GM19099 (cell line): ENCODE measurements at regions not wholly inside any gene's neighbourhood (a gene's known extent, or its start where the extent isn't known, plus 50 kb on each side); places are given as distances from the start of the nearest gene placed in this dataset.

Source experiments
- POLR2A ChIP-seq: IDR thresholded peaks from 3 replicates; pipeline ENCODE4 v1.6.1; 2011; ENCODE audit warnings: low read depth; ENCODE audit not compliant: insufficient read length; ENCODE audit errors: extremely low read depth

DNA sequence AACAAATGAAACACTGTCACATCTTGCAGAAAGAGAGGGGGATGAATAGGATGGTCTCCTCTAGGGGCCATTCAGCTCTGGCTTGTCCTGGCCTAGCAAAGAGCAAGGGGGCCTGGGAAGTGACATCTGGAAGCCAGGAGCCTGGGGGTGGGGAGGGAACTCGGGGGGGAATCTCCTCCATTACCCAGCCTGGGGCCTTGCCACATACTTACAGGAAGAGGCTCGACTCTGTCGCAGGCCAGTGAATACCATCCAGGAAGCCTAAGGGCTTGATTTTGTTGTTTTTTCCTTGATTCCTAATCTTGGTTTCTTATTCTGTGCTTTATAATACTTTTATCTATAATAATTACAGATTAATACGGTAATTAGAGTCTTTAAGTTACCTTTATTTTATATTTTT, 797.5 kb upstream of the ID2 start:
- no peak for TF ChIP-seq POLR2A

DNA sequence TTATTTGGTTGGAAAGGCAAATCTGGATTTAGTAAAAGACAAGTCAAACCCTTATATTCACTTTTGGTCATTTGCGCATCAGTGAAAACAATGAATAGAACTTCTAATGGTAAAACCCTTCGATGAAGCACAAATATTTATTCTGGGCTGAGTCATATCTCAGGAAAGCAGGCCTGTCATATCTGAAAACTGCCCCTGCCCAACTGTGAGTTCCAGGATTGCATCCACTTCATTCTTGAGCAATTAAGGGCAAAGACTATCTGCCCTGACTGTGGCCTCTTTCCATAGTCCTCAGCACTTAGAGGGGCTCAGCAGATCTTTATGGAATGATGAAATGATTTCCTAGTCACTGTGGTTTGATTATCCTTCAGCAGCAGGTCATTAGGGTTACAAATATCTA, 795.2 kb upstream of the ID2 start:
- no peak for TF ChIP-seq POLR2A

- no peak for TF ChIP-seq POLR2A
Observed at GRCh38 chr2:7887441-7887840, 794.4 kb upstream of the ID2 start.

GRCh38 chr2:7888876-7889275, 793.0 kb upstream of the ID2 start:
- no peak for TF ChIP-seq POLR2A

GRCh38 chr2:7891312-7891711, 790.5 kb upstream of the ID2 start:
- TF ChIP-seq POLR2A, result no peak

DNA sequence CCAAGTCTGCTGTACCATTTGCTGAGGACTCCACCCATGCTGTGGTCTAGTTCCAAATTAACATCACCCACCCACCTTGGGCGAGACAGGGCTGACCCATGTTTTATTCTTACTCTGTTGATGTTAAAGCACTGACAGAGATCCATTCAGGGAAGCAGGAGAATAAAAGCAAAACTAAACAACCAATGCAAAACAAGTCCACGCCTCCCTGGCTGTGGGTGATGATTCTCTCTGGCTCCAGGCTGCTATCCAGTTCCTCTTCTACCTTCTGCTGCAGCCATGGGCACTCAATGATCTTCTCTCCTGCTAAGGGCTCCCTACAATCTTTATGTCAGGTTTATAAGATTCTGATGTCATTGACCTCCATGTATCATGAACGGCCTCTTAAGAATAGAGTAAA, 786.6 kb upstream of the ID2 start:
- no peak for TF ChIP-seq POLR2A

DNA sequence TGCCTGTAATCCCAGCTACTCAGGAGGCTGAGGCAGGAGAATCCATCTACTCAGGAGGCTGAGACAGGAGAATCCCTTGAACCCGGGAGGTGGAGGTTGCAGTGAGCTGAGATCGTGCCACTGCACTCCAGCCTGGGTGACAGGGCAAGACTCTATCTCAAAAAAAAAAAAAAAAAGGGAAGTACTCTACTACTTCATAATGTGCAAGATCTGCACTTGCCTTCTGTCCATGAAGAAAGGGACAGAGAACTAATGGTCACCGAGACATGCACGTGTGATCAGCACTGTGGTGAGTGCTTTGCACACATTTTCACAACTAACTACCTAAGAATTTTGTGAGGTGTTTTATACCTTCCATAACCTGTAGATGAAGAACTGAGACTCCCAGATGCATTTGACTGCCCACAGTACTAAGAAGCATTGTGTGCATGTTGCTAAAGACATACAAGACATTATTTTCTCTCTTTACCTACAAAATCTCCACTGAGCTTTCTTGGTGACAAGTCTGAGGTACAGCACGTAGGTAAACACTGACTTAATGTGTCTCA, 784.8 kb upstream of the ID2 start:
- no peak for TF ChIP-seq POLR2A

- TF ChIP-seq POLR2A, result no peak
Observed at GRCh38 chr2:7899241-7899640, 782.6 kb upstream of the ID2 start.

- no peak for TF ChIP-seq POLR2A
Observed at GRCh38 chr2:7899923-7900322, 781.9 kb upstream of the ID2 start.

DNA sequence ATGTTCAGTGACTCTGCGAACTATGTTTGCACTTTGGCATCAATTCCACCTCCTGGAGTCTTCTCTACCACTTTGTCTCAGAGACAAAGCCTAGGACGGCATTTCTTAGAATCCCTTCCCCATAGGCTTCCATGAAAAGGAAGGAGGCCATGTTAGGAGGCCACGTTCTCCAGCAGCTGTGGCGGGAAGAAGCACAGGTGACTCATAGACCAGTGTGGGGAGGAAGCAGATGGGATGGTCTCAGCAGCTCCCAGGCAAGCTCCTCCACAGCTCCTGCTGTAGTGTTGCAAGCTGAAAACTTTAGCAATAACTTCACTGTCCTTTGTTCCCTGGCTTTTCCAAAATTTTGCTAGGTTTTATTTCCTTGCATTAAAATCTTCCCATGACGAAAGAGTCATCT, 781.3 kb upstream of the ID2 start:
- TF ChIP-seq POLR2A, result no peak

GRCh38 chr2:7902251-7902765, 779.5 kb upstream of the ID2 start:
- TF ChIP-seq POLR2A, result no peak

DNA sequence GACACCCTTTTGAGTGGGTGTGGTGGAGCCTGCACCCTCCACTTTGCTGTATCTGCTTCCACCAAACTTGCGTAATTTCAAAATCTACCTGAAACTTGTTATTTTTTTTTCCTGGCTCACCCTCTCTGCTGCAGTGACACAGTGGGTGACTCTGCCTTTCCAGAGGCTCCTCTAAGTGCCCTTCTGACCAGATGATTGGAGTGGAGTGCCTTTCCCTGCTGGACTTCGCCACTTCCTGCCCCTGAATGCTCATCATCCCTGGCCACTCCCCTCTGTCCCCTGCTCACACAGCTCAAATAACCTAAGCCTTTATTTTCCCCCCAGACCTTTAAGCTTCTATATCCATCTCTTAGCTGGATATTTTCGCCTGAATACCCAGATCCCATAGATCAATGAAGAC, 777.5 kb upstream of the ID2 start:
- TF ChIP-seq POLR2A, result no peak

GRCh38 chr2:7905756-7906155, 776.1 kb upstream of the ID2 start:
- no peak for TF ChIP-seq POLR2A

GRCh38 chr2:7906431-7906830, 775.4 kb upstream of the ID2 start:
- TF ChIP-seq POLR2A, result no peak

- TF ChIP-seq POLR2A, result no peak
Observed at GRCh38 chr2:7907041-7907440, 774.8 kb upstream of the ID2 start.

- no peak for TF ChIP-seq POLR2A
Observed at GRCh38 chr2:7910752-7911151, 771.1 kb upstream of the ID2 start.

DNA sequence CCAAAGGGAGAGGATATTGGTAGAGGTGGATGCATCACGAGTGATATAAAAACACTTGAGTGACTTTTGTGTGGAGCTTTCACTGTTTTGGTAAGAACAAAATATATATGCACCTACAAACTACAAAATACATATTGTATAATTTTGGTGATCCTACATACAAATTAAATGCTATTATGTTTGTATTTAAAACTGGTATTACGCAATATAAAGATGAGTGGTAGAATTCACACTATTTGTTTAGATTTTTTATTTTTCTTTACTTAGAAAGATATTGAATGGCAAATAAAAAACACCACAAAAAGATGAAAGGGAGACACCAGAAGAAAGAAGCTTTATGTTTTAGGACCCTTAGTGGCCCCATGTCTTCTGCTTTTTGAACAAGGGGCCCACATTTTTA, 770.7 kb upstream of the ID2 start:
- no peak for TF ChIP-seq POLR2A

DNA sequence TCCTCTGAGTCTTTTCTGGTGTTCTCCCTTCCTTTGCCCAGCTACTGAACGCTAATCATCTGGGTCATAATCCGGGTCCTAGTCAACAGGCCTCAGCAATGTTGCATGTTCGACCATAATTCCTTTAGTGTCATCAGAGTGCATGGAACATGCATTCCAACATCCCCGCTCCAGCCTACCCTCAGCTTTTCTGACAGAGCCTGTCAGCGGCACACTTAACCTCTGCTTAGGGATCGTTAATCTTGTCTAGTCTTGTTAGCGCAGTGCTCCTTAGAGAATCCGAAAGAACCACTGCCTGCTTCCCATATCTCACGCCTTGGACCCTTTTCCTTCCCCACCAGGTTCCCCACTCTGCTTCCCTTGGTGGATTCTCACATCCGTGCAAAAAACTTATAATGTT, 767.9 kb upstream of the ID2 start:
- no peak for TF ChIP-seq POLR2A

DNA sequence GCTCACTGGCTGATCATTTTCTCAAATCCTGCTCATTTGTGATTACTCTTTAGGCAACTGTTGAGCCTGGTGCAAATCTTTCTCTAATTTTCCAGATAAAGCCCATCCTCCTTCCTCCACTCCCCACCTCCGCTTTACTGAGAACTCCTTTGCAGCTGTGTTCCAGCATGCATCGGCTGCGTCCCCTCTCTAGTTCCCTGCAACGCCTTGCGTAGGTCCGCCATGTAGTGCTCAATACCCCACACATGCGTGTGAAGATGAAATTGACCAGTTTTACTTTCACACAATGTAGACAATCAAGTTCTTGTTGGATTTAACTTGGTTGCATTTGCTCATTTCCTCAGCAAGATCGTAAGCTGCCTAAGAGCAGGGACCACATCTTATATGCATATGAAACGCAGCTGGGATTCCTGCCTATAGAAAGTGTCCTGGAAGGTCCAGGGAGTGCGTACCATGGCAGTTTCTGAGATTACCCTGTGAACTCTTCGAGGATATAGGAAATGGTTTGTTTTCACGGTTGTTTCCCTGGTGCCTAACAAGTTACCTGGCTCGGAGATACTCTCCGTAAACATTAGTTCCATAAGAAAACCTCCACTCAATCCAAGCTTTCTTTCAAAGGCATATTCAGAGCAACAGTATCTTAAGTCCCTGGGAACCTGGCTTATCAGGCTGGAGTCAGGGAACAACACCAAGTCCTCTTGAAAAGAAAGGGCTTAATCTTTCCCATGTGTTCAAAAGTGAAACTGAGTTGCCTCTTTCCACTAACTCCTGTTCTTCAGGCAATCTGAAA, 766.4 kb upstream of the ID2 start:
- no peak for TF ChIP-seq POLR2A
